GM12892 (cell line): ENCODE measurements at regions not wholly inside any gene's neighbourhood (a gene's known extent, or its start where the extent isn't known, plus 50 kb on each side); places are given as distances from the start of the nearest gene placed in this dataset.

Experiments
- POLR2A ChIP-seq: IDR thresholded peaks from 2 replicates; pipeline ENCODE4 v1.6.1; 2011; ENCODE audit warnings: low read depth, low read length, control low read depth
- POLR2AphosphoS5 ChIP-seq: IDR thresholded peaks from 2 replicates; pipeline ENCODE4 v1.6.1; 2011; ENCODE audit warnings: low read depth, low read length, control low read depth
- TAF1 ChIP-seq: IDR thresholded peaks from 2 replicates; pipeline ENCODE4 v1.6.1; 2011; ENCODE audit warnings: low read depth, mild to moderate bottlenecking, control low read depth, low read length, borderline replicate concordance

DNA sequence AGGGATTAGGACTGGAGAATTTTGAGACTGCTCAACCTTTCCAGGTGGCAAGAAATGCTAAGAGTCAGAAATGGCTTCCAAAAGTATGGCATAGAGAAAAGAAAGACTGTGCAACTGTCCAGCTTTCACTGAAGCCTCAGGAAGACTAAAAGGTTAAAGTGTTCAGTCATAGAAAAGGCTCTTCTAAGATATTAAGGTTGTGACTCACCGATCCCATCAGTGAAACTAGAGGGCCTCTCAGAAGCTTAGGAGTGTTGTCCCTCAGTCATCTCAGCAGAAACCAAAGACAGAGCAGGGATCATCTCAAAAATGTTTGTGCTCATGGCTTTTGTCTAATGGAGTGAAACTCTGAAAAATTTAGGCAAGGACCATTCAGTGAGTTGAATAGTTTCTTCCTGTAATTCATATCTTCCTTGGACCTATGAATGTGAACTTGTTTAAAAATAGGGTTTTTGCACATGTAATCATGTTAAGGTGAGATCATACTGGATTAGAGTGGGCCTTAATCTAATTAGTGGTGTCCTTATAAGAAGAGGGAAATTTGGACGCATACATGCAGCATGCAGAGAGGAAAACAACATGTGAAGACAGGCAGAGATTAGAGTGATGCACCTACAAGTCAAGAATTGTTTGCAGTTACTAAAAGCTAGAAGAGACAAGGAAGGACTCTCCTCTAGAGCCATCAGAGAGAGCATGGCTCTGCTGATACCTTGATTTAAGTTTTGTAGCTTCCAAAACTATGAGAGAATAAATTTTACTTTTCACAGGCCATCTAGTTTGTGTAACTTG, 71.3 kb downstream of the RPE65 start:
- no peak for TF ChIP-seq TAF1
- no peak for TF ChIP-seq POLR2AphosphoS5
- TF ChIP-seq POLR2A, result no peak
